RWPE2 (cell line): ENCODE measurements at regions not wholly inside any gene's neighbourhood (a gene's known extent, or its start where the extent isn't known, plus 50 kb on each side); places are given as distances from the start of the nearest gene placed in this dataset.

Experiments used
- ATAC-seq: fragments of 200-7000 bp; cut with Tn5 transposase; 3 replicates; pipeline ENCODE4 v1.9.1; 2021; ENCODE audit warnings: low read depth
- DNase-seq: peaks from one replicate; pipeline ENCODE4 v3.0.0-alpha.2; 2020; ENCODE audit warnings: low spot score
- H3K27ac ChIP-seq: fragments of 450-650 bp; 2 replicates; pipeline ENCODE4 v1.5.1; 2017; ENCODE audit warnings: mild to moderate bottlenecking; ENCODE audit not compliant: poor library complexity, severe bottlenecking
- H3K27me3 ChIP-seq: fragments of 250-450 bp; sonication (Bioruptor Pico); 2 replicates; pipeline ENCODE4 v1.5.1; 2021; ENCODE audit warnings: mild to moderate bottlenecking, moderate library complexity; ENCODE audit not compliant: insufficient read depth, poor library complexity, severe bottlenecking
- H3K36me3 ChIP-seq: fragments of 250-450 bp; sonication (Bioruptor Pico); 2 replicates; pipeline ENCODE4 v1.5.1; 2020; ENCODE audit warnings: low read depth, mild to moderate bottlenecking, moderate library complexity
- H3K4me1 ChIP-seq: fragments of 250-450 bp; sonication (Bioruptor Pico); 2 replicates; pipeline ENCODE4 v1.5.1; 2021; ENCODE audit warnings: mild to moderate bottlenecking, moderate library complexity; ENCODE audit not compliant: insufficient read depth, poor library complexity, severe bottlenecking
- H3K4me3 ChIP-seq: fragments of 250-450 bp; sonication (Bioruptor Pico); 2 replicates; pipeline ENCODE4 v1.5.1; 2021; ENCODE audit warnings: mild to moderate bottlenecking, moderate library complexity; ENCODE audit not compliant: severe bottlenecking
- H3K9me3 ChIP-seq: fragments of 250-450 bp; sonication (Bioruptor Pico); 2 replicates; pipeline ENCODE4 v1.5.1; 2021; ENCODE audit warnings: mild to moderate bottlenecking, moderate library complexity; ENCODE audit not compliant: severe bottlenecking
- CTCF ChIP-seq: fragments of 450-650 bp; IDR thresholded peaks from one replicate; pipeline ENCODE4 v1.5.1; 2017; ENCODE audit warnings: mild to moderate bottlenecking, moderate library complexity; ENCODE audit not compliant: poor library complexity, severe bottlenecking

- no peak for DNase-seq
- no peak overlapping the region for H3K4me3 ChIP-seq
- H3K27ac ChIP-seq = no peak overlapping the region
- no peak for ATAC-seq
- peaks cover 9% of the 10 kb centered on the region for H3K4me1 ChIP-seq
- H3K36me3 ChIP-seq = no peaks in the 10 kb centered on the region
- no peak for TF ChIP-seq CTCF
- H3K9me3 ChIP-seq = no peaks in the 10 kb centered on the region
- no peaks in the 10 kb centered on the region for H3K27me3 ChIP-seq
Observed at GRCh38 chr1:222239130-222239529, 308.8 kb downstream of the HHIPL2 start.

- Histone ChIP-seq H3K36me3 (no peaks in the 10 kb centered on the region), H3K4me1 (no peaks in the 10 kb centered on the region), H3K27ac (no peak overlapping the region), H3K4me3 (no peak overlapping the region), H3K9me3 (no peaks in the 10 kb centered on the region), H3K27me3 (no peaks in the 10 kb centered on the region)
- DNase-seq (no peak), ATAC-seq (no peak)
- no peak for TF ChIP-seq CTCF
Observed at GRCh38 chr1:222234351-222234750, 313.6 kb downstream of the HHIPL2 start.

- Histone ChIP-seq H3K4me3 (no peak overlapping the region), H3K27ac (no peak overlapping the region), H3K9me3 (no peaks in the 10 kb centered on the region), H3K27me3 (no peaks in the 10 kb centered on the region), H3K4me1 (no peaks in the 10 kb centered on the region), H3K36me3 (no peaks in the 10 kb centered on the region)
- TF ChIP-seq CTCF = no peak
- ATAC-seq (no peak), DNase-seq (no peak)
Observed at GRCh38 chr1:222233444-222234158, 314.3 kb downstream of the HHIPL2 start.

GRCh38 chr1:222232842-222233241 lies 315.1 kb downstream of the HHIPL2 start:
- DNase-seq (no peak), ATAC-seq (no peak)
- Histone ChIP-seq H3K36me3 (no peaks in the 10 kb centered on the region), H3K9me3 (no peaks in the 10 kb centered on the region), H3K4me3 (no peak overlapping the region), H3K27ac (no peak overlapping the region), H3K4me1 (no peaks in the 10 kb centered on the region), H3K27me3 (no peaks in the 10 kb centered on the region)
- no peak for TF ChIP-seq CTCF

GRCh38 chr1:222229672-222230312 lies 318.1 kb downstream of the HHIPL2 start:
- DNase-seq = no peak
- no peaks in the 10 kb centered on the region for H3K9me3 ChIP-seq
- no peak for TF ChIP-seq CTCF
- no peaks in the 10 kb centered on the region for H3K36me3 ChIP-seq
- H3K4me3 ChIP-seq = no peak overlapping the region
- no peaks in the 10 kb centered on the region for H3K27me3 ChIP-seq
- ATAC-seq = no peak
- H3K27ac ChIP-seq = no peak overlapping the region
- H3K4me1 ChIP-seq = no peaks in the 10 kb centered on the region
